ENCODE measurements at regions not wholly inside any gene's neighbourhood (a gene's known extent, or its start where the extent isn't known, plus 50 kb on each side); places are given as distances from the start of the nearest gene placed in this dataset.

DNA sequence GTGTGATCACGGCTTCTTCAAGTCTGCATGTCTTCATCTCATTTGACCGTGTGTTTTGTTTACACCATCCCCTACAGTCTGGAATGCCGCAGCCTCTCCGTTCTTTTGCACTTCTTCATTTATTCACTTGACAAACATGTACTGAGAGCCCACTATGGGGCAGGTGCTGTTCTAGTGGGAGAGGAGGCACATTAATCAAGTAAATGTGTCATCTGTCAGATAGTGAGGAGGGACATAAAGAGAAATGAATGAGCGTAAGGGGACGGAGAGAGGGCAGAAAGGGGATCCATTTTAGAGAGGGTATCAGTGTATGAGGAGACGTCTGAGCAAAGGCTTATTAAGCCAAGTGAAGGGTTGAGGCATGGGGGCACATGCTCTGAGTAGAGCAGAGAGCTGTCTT, 54.0 kb upstream of the CECR2 start:
- Histone ChIP-seq H4K20me1 (replicated peaks in 1 of 2; ENCODE audit: control insufficient read depth in 1 of 2, insufficient read depth in 2 of 2, low read length in 2 of 2) (no peaks in the 10 kb centered on the region), H3K4me1 (replicated peaks in 1 of 4; ENCODE audit: control insufficient read depth in 3 of 4, insufficient read depth in 4 of 4, low read length in 3 of 4) (no peaks in the 10 kb centered on the region), H2BK120ac (replicated peaks; ENCODE audit: low read depth, low read length) (no peak overlapping the region), H3K9ac (replicated peaks in 1 of 4; ENCODE audit: extremely low read depth in 1 of 4, low read depth in 3 of 4, low read length in 3 of 4) (no peak overlapping the region), H2BK5ac (ENCODE audit: low read depth, low read length) (no peak overlapping the region), H3K36me3 (ENCODE audit: control insufficient read depth in 2 of 4, insufficient read depth in 4 of 4, low read length in 3 of 4) (no peaks in the 10 kb centered on the region), H3K56ac (replicated peaks; ENCODE audit: insufficient read length, low read depth, low read length) (no peak overlapping the region), H3K27ac (ENCODE audit: low read depth, low read length) (no peak overlapping the region), H3K4me2 (ENCODE audit: insufficient read depth in 1 of 2, low read depth in 2 of 2, low read length in 2 of 2) (no peak overlapping the region), H3K79me2 (ENCODE audit: control insufficient read depth in 1 of 2, insufficient read depth in 2 of 2, low read length in 2 of 2) (no peaks in the 10 kb centered on the region), H2AFZ (ENCODE audit: low read length) (no peak overlapping the region; the same call in 1 of the 2 replicates), H2BK15ac (ENCODE audit: low read length) (no peak overlapping the region; the same call in 1 of the 2 replicates), H2BK12ac (ENCODE audit: low read depth, low read length) (no peak overlapping the region), H3K79me1 (ENCODE audit: low read depth, low read length) (no peaks in the 10 kb centered on the region), H4K91ac (replicated peaks; ENCODE audit: insufficient read length, low read length) (no peak overlapping the region), H3K4me3 (ENCODE audit: extremely low read depth in 1 of 4, insufficient read depth in 2 of 4, low read depth in 3 of 4, low read length in 4 of 4) (no peak overlapping the region), H4K8ac (ENCODE audit: extremely low read depth, insufficient read depth, low read length) (no peak overlapping the region), H3K23me2 (ENCODE audit: low read depth, low read length) (no peaks in the 10 kb centered on the region), H4K5ac (ENCODE audit: insufficient read length, low read depth, low read length) (no peak overlapping the region), H3K4ac (replicated peaks; ENCODE audit: insufficient read length, low read depth, low read length) (no peak overlapping the region), H3K14ac (ENCODE audit: insufficient read length) (no peak overlapping the region), H3K23ac (ENCODE audit: insufficient read length) (no peak overlapping the region), H3K18ac (ENCODE audit: extremely low read depth, low read length) (no peak overlapping the region), H3K9me3 (ENCODE audit: insufficient read depth in 2 of 2, low read depth in 1 of 2, low read length in 1 of 2) (no peaks in the 10 kb centered on the region), H2BK20ac (ENCODE audit: low read length) (0 out of 2 replicates have a peak overlapping the region, but pooled peaks have one; percentile 48), H3K27me3 (replicated peaks in 1 of 4; ENCODE audit: control insufficient read depth in 3 of 4, extremely low read depth in 1 of 4, insufficient read depth in 3 of 4, low read length in 3 of 4) (no peaks in the 10 kb centered on the region; a peak in 1 of 7 replicates), H2AK5ac (ENCODE audit: low read depth, low read length) (no peak overlapping the region)
- ChIA-PET POLR2A (ENCODE audit: partially characterized antibody) (no interaction called here), CTCF (ENCODE audit: partially characterized antibody) (interaction anchor here (1.0 kb wide), 1 partner anchor 14 kb away, joined by 3 read pairs; no protein-coding TSS in a partner anchor)
- no peak for TF ChIP-seq CHD1 (IDR thresholded peaks at IDR 0.05; ENCODE audit: low read depth, low read length)
- no peak for TF ChIP-seq SAP30 (IDR thresholded peaks at IDR 0.05; ENCODE audit: insufficient read depth, insufficient replicate concordance, low read length)
- no peak for TF ChIP-seq SRF (IDR thresholded peaks at IDR 0.05; ENCODE audit: low read depth, low read length)
- no peak for FAIRE-seq
- DNase-seq (ENCODE audit: low read depth in 1 of 2, low spot score in 2 of 2), result no peak
- WGBS, 2 experiments (ENCODE audit: extremely low coverage in 1 of 2, insufficient coverage in 1 of 2, insufficient read length in 1 of 2, insufficient replicate concordance in 2 of 2, low coverage in 1 of 2, low lambda C conversion rate in 2 of 2, missing lambda C conversion rate in 1 of 2), result 92% methylated on average over 7 of the region's 7 CpGs; no CpG with 5 or more reads in 1 of the 2 experiments

Data from H1 (cell line).